Smooth muscle cell (in vitro differentiated cells): ENCODE measurements at regions not wholly inside any gene's neighbourhood (a gene's known extent, or its start where the extent isn't known, plus 50 kb on each side); places are given as distances from the start of the nearest gene placed in this dataset.

ENCODE experiments used
- DNase-seq: peaks from one replicate; lab custom pipeline; 2025; ENCODE audit not compliant: unreplicated experiment; lab: John Stamatoyannopoulos, UW
- H2AFZ ChIP-seq: fragments of 200-600 bp; sonication (generic); 2 replicates; pipeline ENCODE4 v1.6.0; 2016; ENCODE audit warnings: antibody characterized with exemption, low read depth, mild to moderate bottlenecking
- H3F3A ChIP-seq: fragments of 200-600 bp; sonication (generic); 2 replicates; pipeline ENCODE4 v1.6.0; 2017; ENCODE audit warnings: antibody characterized with exemption, low read depth
- H3K27ac ChIP-seq: fragments of 200-600 bp; sonication (generic); 2 replicates; pipeline ENCODE4 v1.5.1; 2016; ENCODE audit warnings: low read depth, mild to moderate bottlenecking
- H3K27me3 ChIP-seq: fragments of 200-600 bp; sonication (generic); 2 replicates; pipeline ENCODE4 v1.6.1; 2016; ENCODE audit warnings: low read depth, mild to moderate bottlenecking
- H3K36me3 ChIP-seq: fragments of 200-600 bp; sonication (generic); 2 replicates; pipeline ENCODE4 v1.5.1; 2016; ENCODE audit warnings: low read depth
- H3K4me1 ChIP-seq: fragments of 200-600 bp; sonication (generic); 2 replicates; pipeline ENCODE4 v1.5.1; 2016; ENCODE audit warnings: low read depth
- H3K4me2 ChIP-seq: fragments of 200-600 bp; sonication (generic); 2 replicates; pipeline ENCODE4 v1.6.0; 2016; ENCODE audit warnings: mild to moderate bottlenecking
- H3K4me3 ChIP-seq: fragments of 200-600 bp; sonication (generic); 2 replicates; pipeline ENCODE4 v1.5.1; 2016; ENCODE audit warnings: mild to moderate bottlenecking
- H3K79me2 ChIP-seq: fragments of 200-600 bp; sonication (generic); 2 replicates; pipeline ENCODE4 v1.6.0; 2016; ENCODE audit warnings: low read depth, mild to moderate bottlenecking
- H3K9ac ChIP-seq: fragments of 200-600 bp; sonication (generic); 2 replicates; pipeline ENCODE4 v1.6.0; 2016; ENCODE audit warnings: low read depth
- H3K9me3 ChIP-seq: fragments of 200-600 bp; sonication (generic); replicated peaks from 2 replicates; pipeline ENCODE4 v1.5.1; 2016; ENCODE audit warnings: low read depth
- H4K20me1 ChIP-seq: fragments of 200-600 bp; sonication (generic); 2 replicates; pipeline ENCODE4 v1.6.0; 2016; ENCODE audit warnings: low read depth
- CTCF ChIP-seq: fragments of 200-600 bp; sonication (generic); IDR thresholded peaks from 2 replicates; pipeline ENCODE4 v1.5.1; 2017; ENCODE audit warnings: borderline replicate concordance, mild to moderate bottlenecking, antibody characterized with exemption; ENCODE audit not compliant: insufficient read depth, poor library complexity, severe bottlenecking
- WGBS: methylation state at CpG from one replicate; pipeline ENCODE4 v1.1.7; 2016; ENCODE audit warnings: low lambda C conversion rate; 5-methylcytosine and 5-hydroxymethylcytosine counted together

- H3K4me2 ChIP-seq, result peak overlapping the region; percentile 59
- no peak overlapping the region for H3K9ac ChIP-seq
- no peaks in the 10 kb centered on the region for H3K9me3 ChIP-seq
- H3K27me3 ChIP-seq, result no peaks in the 10 kb centered on the region
- peaks cover 7% of the 10 kb centered on the region for H3K4me1 ChIP-seq
- H2AFZ ChIP-seq, result no peak overlapping the region
- no peak overlapping the region for H3K4me3 ChIP-seq
- no peak overlapping the region for H3K27ac ChIP-seq
- DNase-seq, result no peak
- H3F3A ChIP-seq, result peaks cover 11% of the 10 kb centered on the region
- no peaks in the 10 kb centered on the region for H3K79me2 ChIP-seq
- WGBS, result 8% methylated on average over 4 of the region's 4 CpGs
- no peaks in the 10 kb centered on the region for H3K36me3 ChIP-seq
- no peak for TF ChIP-seq CTCF
- no peaks in the 10 kb centered on the region for H4K20me1 ChIP-seq
These were observed 569.8 kb downstream of the LMO4 start for GRCh38 chr1:87898431-87898830.

- no peaks in the 10 kb centered on the region for H3K36me3 ChIP-seq
- WGBS, result 82% methylated on average over 2 of the region's 2 CpGs
These were observed 570.3 kb downstream of the LMO4 start for GRCh38 chr1:87899017-87899416.

GRCh38 chr1:87899746-87900145 is 571.1 kb downstream of the LMO4 start:
- Histone ChIP-seq H3K4me3 (no peak overlapping the region), H3K27ac (no peak overlapping the region), H3K4me1 (peaks cover 7% of the 10 kb centered on the region), H4K20me1 (no peaks in the 10 kb centered on the region), H3F3A (peaks cover 18% of the 10 kb centered on the region), H3K9ac (no peak overlapping the region), H3K9me3 (no peaks in the 10 kb centered on the region), H3K36me3 (no peaks in the 10 kb centered on the region), H3K79me2 (no peaks in the 10 kb centered on the region), H3K4me2 (no peak overlapping the region), H2AFZ (no peak overlapping the region), H3K27me3 (no peaks in the 10 kb centered on the region)
- no peak for TF ChIP-seq CTCF
- 81% methylated on average over 3 of the region's 3 CpGs for WGBS
- no peak for DNase-seq

More at GRCh38 chr1:87899017-87899416, 570.3 kb downstream of the LMO4 start:
- H3K79me2 ChIP-seq, result no peaks in the 10 kb centered on the region
- no peak overlapping the region for H3K9ac ChIP-seq
- no peak overlapping the region for H3K4me3 ChIP-seq
- no peaks in the 10 kb centered on the region for H4K20me1 ChIP-seq
- no peak for DNase-seq
- peaks cover 17% of the 10 kb centered on the region for H3F3A ChIP-seq
- no peaks in the 10 kb centered on the region for H3K27me3 ChIP-seq
- no peaks in the 10 kb centered on the region for H3K9me3 ChIP-seq
- TF ChIP-seq CTCF, result no peak
- H2AFZ ChIP-seq, result no peak overlapping the region
- H3K4me2 ChIP-seq, result peak overlapping the region; percentile 59
- peaks cover 7% of the 10 kb centered on the region for H3K4me1 ChIP-seq
- H3K27ac ChIP-seq, result no peak overlapping the region

GRCh38 chr1:87902830-87903229 is 574.1 kb downstream of the LMO4 start:
- no peaks in the 10 kb centered on the region for H3K36me3 ChIP-seq
- no peaks in the 10 kb centered on the region for H3K27me3 ChIP-seq
- no peak for TF ChIP-seq CTCF
- no peak overlapping the region for H3K4me3 ChIP-seq
- H3F3A ChIP-seq, result peaks cover 18% of the 10 kb centered on the region
- H4K20me1 ChIP-seq, result no peaks in the 10 kb centered on the region
- WGBS, result 3% methylated on average over 4 of the region's 4 CpGs
- DNase-seq, result no peak
- peak overlapping the region; percentile 50 for H3K4me2 ChIP-seq
- no peak overlapping the region for H3K9ac ChIP-seq
- H2AFZ ChIP-seq, result peak overlapping the region; percentile 8
- H3K9me3 ChIP-seq, result no peaks in the 10 kb centered on the region
- peaks cover 7% of the 10 kb centered on the region for H3K4me1 ChIP-seq
- H3K27ac ChIP-seq, result peak overlapping the region; percentile 33
- no peaks in the 10 kb centered on the region for H3K79me2 ChIP-seq
